ENCODE measurements at regions not wholly inside any gene's neighbourhood (a gene's known extent, or its start where the extent isn't known, plus 50 kb on each side); places are given as distances from the start of the nearest gene placed in this dataset.

DNA sequence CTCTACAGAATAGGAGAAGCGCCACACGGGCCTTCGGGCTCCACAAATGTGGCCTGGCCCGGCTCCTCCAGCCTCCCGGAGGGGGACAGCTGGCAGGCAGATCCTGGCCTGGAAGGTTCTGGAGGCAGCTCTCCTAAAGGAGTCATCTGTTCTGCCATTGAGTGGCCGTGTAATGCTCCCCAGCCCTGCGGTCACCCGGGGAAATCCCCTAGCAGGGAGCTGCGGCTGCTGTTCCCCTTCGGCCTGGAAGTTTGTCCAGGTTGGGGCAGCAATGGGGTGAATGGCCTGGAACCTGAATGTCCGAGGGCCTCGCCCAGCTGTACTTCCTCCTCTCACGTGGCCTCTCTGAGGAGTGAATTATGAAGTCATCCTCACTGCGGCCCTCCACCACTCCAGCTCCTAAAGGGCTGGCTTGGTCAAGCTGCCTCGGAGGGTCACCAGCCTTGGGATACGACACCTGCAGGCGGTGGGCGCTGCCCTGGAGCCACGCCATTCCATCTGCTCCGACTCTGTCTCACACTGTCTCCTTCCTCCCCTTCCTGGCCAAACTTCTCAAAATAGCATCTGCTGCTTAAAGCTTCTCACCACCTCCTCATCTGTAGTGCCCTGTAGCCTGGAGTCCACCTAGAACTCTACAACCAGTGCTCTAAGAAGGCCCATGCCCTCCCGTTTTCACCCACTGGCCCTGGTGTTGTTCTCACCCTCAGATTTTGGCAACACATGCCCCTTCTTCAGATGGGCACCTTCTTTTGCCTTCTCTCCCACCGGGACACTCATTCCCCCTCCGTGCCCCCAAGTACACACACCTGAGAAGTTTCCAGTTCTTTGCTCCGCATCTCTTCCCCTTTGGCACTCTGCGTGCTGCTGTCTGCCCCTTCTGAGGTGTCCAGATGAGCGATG, 54.4 kb upstream of the TMPRSS2 start:
- DNase-seq, result no peak

GRCh38 chr21:41561701-41562100, 53.7 kb upstream of the TMPRSS2 start:
- DNase-seq, result no peak

GRCh38 chr21:41560661-41561158, 52.8 kb upstream of the TMPRSS2 start:
- DNase-seq, result no peak

DNA sequence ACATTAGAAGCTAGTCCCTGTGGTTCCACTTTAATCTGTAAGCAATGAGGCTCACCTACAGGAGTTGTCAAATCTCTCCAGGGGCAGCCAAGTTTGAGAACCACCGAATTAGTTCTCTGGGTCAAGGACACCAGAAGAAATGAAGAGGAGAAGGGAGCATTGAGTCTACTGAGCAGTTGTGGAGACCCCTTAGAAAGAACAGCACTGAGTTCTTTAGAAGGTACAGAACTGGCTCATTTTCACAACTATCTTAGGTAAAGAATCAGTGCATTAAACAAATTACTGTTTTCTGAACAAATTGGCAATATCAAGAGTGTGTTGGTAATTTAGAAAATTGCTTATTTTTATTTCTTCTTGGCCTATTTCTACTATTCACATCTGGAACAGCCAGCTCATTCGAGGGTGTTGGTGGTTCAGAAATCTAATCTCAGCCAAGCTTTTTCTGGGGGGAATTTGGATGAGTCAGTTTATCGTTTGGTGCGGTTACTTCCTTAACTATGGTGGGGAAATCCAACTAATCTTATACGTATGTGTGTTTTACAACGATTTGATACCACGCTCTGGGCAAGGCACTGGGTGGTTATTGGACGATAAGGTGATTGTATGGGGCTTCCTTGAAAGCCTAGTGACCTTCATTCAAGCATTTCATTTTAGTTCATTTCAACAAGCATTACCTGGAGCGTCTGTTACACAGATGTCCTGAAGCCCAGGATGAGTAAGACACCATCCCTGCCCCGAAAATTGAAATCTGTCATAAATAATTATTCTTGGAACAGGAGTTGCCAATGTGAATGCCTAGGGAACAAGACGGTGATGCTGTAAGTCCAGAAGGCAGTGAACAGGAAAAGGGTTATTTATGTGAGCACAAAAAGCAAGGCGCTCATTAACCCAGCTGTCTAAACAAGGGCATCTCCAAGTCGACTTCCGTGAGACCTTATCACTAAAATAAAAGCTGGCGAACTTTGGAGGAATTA, 52.0 kb upstream of the TMPRSS2 start:
- no peak for DNase-seq

DNA sequence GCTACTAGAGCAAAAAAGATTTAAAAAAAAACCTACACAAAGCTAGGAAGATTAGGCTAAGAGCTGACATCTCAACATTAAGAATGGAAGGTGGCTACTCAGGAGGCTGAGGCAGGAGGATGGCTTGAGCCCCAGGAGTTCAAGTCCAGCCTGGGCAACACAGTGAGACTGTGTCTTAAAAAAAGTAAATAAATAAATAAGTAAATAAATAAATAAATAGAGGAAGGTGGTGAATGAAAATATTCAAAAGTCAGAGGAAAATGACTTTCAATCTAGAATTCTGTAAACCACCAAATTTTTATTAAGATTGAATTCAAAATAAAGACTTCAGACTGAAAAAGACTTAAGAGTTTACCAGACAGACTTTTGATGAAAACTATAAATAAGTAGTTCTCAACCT, 50.9 kb upstream of the TMPRSS2 start:
- no peak for DNase-seq

GRCh38 chr21:41557884-41558283, 49.9 kb upstream of the TMPRSS2 start:
- no peak for DNase-seq
